Astrocyte of the hippocampus (primary cell): ENCODE measurements at regions not wholly inside any gene's neighbourhood (a gene's known extent, or its start where the extent isn't known, plus 50 kb on each side); places are given as distances from the start of the nearest gene placed in this dataset.
A peak's percentile ranks its signal among the peaks of the same experiment; 100 is the strongest.

ENCODE experiments used
- DNase-seq: peaks from one replicate; pipeline ENCODE4 v3.0.0; 2011; ENCODE audit warnings: low read depth, low spot score

DNA sequence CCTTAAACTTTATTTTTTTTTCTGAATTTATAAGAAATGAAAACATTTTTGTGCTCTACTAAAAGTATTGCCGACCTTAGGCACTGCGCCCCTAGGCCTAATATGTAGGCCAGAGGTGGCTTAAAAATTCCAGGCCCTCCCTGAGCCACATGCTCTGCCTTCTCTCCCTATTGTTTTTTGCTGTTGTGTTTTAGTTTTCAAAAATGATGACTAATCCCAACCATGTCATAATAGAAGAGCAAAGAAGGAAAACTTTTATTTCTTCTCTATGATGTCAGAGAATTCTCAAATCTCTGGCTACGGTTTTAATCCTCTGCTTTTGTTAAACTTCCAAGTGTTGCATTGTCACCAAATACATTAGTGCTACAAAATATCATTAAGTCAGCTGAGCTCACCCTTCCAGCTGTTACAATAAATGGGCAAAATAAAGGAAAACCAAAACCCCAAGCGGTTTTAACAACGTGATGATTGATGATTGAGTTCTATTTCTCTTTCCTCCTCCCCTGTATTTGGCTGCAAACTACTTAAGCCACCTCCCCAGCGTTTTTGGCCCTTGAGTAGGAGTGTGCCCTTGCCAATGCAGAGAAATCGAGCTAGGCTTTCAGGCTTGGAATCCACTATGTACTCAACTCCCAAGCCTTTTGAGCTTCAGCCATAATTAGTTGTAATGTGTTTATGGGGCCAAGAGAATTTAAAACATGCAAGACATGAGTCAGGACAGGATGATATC lies 163.5 kb upstream of the POU3F3 start:
- peak; percentile 73 for DNase-seq

DNA sequence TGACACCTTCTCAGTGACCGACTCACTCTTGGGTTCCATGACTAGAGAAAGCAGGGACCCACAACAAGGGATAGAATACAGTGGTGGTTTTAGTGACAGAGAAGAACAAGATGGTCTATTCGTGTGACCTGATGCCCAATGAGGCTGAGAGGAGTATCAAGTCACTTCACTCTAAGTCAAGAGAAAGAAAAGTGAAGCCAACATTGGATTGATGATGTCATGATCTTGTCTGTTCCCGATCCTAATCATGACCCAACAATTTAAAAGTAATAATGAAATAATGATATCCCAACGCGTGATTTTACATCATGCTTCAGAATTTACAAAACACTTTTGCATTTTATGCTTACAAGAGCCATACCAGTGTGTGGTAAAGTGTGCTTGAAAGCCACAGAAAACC lies 155.6 kb upstream of the POU3F3 start:
- no peak for DNase-seq

DNA sequence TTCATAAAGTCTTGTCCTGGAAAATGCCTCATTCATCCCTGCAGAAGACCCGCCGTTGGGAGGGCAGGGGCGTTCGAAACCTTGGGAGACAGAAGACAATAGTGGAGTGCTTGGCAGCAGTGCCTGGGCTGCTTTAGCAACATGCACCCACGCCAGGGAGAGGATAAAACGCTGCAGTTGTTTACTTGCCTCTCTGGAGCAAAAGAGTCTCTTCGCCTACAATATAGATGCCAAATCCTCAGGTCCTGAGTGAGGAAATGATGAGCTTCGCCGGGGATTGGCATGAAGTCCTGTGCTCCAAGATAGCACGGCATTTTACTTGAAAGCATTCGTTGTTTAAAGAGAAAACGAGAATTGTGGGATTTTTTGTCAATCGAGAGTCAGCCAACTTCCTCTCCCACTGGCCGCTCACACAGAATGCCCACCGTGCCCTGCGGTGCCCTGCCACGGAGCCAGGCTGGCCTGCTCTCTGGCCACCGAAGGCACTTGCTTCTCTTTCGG lies 152.5 kb upstream of the POU3F3 start:
- peak; percentile 38 for DNase-seq

GRCh38 chr2:104702031-104702850 lies 151.7 kb upstream of the POU3F3 start:
- peak; percentile 69 for DNase-seq

- DNase-seq = peak; percentile 66
These were observed 150.2 kb upstream of the POU3F3 start for GRCh38 chr2:104703669-104704068.

DNA sequence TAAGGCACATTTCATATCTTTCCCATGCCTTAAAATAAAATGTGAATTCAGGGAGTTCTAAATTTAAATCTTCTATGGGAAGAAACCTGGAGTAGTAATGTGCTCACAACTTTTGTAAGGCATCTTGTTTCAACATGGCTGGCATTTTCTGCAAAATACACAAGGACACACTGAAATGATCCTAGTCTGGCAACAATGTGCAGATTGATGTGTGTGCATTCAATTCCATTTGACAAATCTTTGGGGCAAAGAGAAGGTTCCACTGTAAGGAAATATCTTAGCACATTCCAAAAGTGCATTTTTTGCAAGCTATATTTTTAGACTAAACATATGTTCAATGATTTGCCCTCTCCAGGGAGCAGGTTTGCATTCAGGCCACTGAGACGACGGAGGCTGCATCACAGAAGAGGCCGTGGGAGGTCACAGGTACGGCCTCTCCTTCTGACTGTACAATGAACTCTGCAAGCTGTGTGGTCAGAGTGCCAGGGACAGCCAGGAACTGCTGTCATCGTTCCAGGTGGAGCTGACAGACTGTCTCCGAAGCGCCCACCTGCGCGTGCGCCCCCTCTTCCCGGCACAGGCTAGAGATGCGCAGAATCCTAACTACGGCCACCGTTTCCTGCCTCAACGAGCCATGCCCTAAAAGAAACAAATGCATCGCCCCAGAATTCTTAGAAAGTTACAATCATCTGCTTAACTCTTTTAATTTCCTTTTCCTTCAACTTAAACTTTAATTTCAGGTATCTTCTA lies 149.2 kb upstream of the POU3F3 start:
- DNase-seq = peak; percentile 46

DNA sequence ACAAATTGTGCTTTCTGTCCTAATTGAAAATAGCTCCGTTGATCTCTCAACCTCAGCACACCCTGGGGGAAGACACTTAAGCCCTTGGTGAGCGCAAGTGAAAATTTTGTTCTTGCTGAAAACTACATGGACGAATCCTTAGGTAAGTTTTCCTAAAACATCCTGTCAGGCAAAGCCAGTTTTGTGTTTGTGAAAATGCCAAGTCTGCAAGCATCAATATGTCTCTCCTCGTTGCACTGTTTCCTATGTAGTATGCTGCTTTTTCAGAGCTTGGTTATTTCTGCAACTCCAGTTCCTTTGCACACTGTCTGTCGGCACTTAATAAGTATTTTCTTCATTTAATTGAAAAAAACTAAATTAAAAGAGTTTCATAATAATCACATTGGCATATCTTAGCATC lies 146.9 kb upstream of the POU3F3 start:
- DNase-seq = no peak

DNA sequence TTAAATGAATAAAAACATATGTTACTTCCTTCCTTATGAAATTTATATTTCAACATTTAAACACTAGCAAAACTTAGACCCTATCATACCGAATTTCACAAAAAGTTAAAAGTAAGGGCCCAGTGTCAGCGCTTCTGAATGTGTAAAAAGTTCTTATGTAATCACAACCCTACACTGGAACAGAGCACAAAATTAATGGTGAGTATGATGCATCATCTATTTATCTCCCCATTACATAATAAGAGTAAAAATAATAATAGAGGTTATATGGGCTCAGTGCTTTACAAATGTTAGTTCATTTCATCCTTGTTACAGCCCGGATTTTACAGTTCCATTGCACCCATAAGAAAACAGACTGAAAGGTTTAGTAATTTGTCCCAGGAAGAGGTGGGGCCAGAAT lies 144.9 kb upstream of the POU3F3 start:
- no peak for DNase-seq

DNA sequence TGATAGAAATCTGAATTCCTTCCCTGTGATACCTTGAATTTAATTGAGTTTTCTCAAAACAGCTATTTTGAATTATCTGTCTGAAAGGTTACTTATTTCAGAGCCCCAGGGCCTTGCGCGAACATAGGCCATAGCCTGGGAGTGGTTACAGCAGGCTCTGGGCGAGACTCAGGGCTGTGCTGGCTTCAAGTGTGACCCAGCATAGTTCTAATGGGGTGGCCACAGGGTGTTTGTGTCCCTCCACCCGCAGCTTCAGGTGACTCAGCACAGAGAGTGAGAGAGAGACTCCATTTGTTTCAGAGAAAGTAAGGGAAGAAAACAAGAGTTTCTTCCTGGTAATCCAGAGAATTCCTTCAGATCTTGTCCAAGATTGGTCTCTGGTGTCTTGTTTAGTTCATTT lies 137.9 kb upstream of the POU3F3 start:
- no peak for DNase-seq

DNA sequence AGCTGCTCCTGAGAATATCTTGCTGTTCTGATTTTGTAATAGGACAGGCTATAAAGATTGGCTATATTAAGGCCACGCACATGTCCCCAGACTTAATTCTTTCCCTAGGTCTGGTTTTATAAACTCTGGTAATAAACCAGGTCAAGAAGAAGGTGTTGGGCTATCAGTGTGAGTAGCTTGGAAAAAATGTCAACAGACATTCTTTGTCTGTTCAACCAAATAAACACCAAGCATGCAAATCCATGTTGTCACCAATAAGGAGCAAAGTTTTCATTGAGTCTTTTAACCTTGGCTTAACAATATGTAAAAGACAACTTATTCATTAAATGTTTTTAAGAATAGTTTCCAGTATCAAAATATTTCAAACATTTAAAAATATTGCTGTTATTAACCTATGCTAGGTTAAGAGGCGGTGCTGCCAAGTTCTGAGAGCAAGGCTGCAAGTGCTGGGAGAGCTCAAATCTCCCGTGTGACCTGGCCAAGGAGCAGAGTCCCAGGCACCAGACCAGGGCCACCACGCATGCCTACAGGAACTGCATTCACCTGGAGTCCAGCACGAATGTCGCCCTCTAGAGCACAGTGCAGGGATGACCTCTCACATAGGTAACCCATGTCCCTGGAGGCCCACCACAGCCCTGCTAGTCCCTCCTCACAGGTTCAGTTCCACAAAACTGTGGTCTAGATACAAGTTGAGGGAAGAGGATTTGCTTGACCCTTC lies 120.5 kb upstream of the POU3F3 start:
- DNase-seq = peak; percentile 25

DNA sequence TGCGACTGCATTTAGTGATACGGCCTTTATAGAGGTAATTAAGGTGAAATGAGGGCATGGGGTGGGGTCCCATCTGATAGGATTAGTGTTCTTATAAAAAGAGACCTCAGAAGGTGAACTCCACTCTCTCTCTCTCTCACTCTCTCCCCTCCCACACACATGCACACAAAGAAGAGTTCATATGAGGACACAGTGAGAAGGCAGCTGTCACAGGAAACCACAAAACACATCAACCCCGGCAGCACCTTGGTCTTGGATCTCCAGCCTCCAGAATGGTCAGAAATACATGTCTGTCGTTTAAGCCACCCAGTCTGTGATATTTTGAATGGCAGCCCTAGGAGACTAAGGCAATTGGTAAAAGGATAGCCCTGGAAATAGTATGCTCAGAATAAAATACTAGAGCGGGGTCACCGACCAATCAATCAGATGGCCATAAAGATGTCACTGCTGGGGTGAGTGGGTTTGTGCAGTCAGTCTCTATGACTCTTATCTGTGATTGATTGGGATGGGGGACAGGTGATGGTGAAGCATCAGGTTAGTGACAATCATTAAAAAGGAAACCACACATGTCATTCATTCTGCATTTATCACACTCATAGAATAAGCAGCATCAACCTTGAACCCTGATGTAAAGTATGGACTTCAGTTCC lies 118.9 kb upstream of the POU3F3 start:
- DNase-seq = no peak

GRCh38 chr2:104736026-104736425 lies 117.9 kb upstream of the POU3F3 start:
- DNase-seq = peak; percentile 31

DNA sequence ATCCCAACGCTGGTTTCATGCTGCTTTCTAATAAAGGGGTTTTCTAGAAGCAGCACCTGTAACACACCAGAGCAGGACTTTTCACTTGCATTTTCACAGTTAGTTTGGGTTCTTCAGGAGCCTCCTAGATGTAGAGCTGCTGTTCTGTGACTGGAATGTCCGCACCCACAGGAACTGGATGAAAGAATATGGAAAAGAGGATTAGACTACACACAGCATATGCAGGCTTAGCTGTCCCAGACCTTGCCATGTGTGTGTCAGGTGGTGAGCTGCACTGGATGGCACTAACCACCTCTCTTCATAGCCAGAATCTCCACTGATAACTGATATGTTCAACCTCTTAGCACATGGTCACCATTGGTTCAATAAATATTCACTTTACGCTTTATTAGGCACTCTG lies 112.1 kb upstream of the POU3F3 start:
- DNase-seq = no peak

- peak; percentile 44 for DNase-seq
These were observed 109.4 kb upstream of the POU3F3 start for GRCh38 chr2:104744537-104744936.

GRCh38 chr2:104745846-104746245 lies 108.1 kb upstream of the POU3F3 start:
- DNase-seq = no peak

DNA sequence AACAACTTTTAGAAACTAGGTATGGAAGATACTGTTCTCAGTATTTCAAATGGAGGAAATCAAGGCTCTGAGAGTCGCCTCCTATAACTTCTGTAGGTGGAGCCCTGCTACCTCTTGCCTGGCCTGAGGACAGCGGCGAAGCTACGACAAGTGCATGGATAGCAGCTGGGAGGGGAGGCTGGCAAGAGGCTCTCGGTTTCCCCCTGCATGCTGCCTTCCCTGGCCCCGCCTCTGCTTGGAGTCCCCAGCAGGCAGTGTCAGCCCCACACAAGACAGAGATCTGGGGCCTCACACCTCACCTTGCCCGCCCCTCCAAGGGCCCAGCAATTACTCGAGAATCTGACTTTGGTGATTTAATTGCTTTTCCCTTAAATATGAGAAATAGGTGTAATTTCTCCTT lies 107.6 kb upstream of the POU3F3 start:
- DNase-seq = no peak

DNA sequence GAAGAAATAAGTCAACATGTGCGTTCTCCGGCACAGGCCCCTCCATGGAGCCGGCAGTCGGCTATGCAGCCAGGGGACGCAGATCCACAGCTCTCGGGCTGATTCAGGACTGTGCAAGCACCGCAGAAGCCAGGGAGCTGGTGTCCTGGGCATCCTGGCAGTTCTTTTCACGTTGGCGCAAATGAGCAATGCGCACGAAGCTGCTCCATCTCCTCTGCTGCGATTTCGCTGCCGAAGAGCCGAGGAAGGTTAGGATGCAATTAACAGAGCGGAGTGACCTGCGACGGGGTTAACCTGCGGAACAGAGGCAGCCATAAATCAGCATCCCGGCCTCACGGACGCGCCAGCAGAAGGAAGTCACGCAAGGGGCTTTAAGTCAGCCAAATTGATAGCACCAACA lies 107.1 kb upstream of the POU3F3 start:
- no peak for DNase-seq

DNA sequence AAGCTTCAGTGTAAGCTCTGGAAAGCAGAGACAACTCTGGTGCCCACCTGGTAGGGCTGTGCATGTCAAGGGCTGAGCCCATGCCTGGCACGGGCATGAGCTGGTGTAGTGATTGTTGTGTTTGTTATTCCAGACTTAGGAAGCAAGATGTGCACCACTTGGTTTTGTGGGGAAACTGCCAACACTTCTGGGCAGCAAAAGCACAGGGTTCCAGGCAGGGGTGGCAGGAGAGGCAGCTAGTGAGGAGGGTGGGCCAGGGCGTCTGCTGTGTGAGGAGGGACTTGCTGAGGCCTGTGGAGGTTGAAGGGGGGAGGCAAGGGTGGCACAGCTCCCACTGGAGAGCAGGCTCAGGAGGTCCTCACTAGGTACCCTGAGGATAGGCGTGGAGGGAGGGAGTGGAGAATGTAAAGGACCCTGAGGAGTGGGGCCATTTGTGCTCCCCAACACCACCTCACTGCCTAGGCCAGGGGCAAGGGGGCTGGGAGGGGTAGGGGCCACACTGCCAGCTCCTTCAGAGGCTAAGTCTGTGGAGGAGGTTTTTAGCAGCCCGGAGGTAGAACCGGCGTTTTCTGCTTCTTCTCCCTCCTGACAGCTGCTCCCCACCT lies 104.0 kb upstream of the POU3F3 start:
- no peak for DNase-seq

GRCh38 chr2:104752504-104752903 lies 101.4 kb upstream of the POU3F3 start:
- no peak for DNase-seq

GRCh38 chr2:104755026-104755878 lies 98.7 kb upstream of the POU3F3 start:
- peak; percentile 58 for DNase-seq
